ENCODE measurements at regions not wholly inside any gene's neighbourhood (a gene's known extent, or its start where the extent isn't known, plus 50 kb on each side); places are given as distances from the start of the nearest gene placed in this dataset.

DNA sequence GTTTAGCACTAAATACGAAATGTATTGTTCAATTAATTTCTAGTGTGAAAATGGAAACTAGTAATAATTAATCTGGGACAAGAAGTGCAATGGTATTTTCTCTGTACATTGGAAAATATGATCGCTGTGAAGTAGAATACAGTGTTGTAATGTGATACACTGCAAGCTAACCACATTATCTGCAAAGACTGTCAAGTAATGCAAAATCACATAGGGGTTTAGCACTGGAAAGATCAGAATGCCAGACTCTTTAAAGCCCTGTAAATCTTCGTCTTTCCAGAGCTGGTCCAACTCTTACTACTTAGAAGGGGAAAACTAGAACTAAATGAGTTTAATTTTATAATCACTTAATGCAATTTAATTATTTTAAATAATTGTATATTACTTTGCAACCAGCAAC lies 544.5 kb upstream of the ANO3 start:
- Histone ChIP-seq H3K9ac (ENCODE audit: control insufficient read depth, extremely low read depth, insufficient read depth, low read length) (no peak overlapping the region), H3K36me3 (ENCODE audit: control insufficient read depth in 2 of 2, extremely low read depth in 1 of 2, insufficient read depth in 2 of 2, low read length in 2 of 2) (no peaks in the 10 kb centered on the region), H3K4me1 (ENCODE audit: control insufficient read depth, extremely low read depth, insufficient read depth, low read length) (no peaks in the 10 kb centered on the region), H3K27me3 (ENCODE audit: control insufficient read depth, extremely low read depth, insufficient read depth, low read length) (no peaks in the 10 kb centered on the region), H3K4me2 (ENCODE audit: control insufficient read depth, extremely low read depth, insufficient read depth, low read depth, low read length) (no peak overlapping the region), H3K79me2 (ENCODE audit: control insufficient read depth, insufficient read depth, low read length) (no peaks in the 10 kb centered on the region), H3K4me3 (ENCODE audit: control insufficient read depth in 2 of 3, extremely low read depth in 1 of 3, insufficient read depth in 2 of 3, low read depth in 1 of 3, low read length in 3 of 3) (no peak overlapping the region), H2AFZ (ENCODE audit: control insufficient read depth, low read length) (no peak overlapping the region), H3K27ac (ENCODE audit: control insufficient read depth, insufficient read depth, low read length) (no peak overlapping the region), H4K20me1 (ENCODE audit: control insufficient read depth, extremely low read depth, insufficient read depth, low read length) (no peaks in the 10 kb centered on the region), H3K9me1 (ENCODE audit: control insufficient read depth, extremely low read depth, insufficient read depth, low read length) (no peaks in the 10 kb centered on the region), H3K9me3 (ENCODE audit: control insufficient read depth, low read depth, low read length) (no peaks in the 10 kb centered on the region)
- no peak for DNase-seq (ENCODE audit: low read depth, low spot score)
- dilution Hi-C loops (cut with MboI; ENCODE audit: extremely low pct_ligation_motif_present, low sequenced_read_pairs), result no loop called here
- FAIRE-seq, result no peak
- no peak for TF ChIP-seq EZH2 (IDR thresholded peaks at IDR 0.05; ENCODE audit: low read length)
- TF ChIP-seq, protein P1, sequence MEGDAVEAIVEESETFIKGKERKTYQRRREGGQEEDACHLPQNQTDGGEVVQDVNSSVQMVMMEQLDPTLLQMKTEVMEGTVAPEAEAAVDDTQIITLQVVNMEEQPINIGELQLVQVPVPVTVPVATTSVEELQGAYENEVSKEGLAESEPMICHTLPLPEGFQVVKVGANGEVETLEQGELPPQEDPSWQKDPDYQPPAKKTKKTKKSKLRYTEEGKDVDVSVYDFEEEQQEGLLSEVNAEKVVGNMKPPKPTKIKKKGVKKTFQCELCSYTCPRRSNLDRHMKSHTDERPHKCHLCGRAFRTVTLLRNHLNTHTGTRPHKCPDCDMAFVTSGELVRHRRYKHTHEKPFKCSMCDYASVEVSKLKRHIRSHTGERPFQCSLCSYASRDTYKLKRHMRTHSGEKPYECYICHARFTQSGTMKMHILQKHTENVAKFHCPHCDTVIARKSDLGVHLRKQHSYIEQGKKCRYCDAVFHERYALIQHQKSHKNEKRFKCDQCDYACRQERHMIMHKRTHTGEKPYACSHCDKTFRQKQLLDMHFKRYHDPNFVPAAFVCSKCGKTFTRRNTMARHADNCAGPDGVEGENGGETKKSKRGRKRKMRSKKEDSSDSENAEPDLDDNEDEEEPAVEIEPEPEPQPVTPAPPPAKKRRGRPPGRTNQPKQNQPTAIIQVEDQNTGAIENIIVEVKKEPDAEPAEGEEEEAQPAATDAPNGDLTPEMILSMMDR (optimal IDR thresholded peaks at IDR 0.05 in 1 of 3, IDR thresholded peaks at IDR 0.05 in 1 of 3, conservative IDR thresholded peaks at IDR 0.05 in 1 of 3; ENCODE audit: extremely low read depth in 1 of 3, insufficient read depth in 2 of 3, low read length in 3 of 3), result no peak

DNA sequence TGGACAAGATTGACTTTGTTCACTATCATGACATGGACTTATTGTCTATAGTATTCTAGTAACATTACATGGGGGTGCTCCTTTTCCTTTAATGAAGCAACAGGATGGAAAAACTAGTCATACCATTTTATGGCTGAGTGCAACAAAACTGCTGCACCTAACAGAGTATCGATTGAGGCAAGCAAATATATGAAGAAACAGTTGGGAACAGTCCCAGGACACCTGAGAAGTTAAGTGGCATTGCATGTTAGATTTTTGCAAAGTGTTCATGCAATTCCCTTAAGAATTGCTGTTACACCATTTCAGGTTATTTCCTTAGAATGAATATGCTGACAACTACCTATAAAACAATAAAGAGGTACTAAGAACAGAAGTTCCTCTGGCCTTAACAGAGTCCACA lies 541.5 kb upstream of the ANO3 start:
- no peak for FAIRE-seq
- dilution Hi-C loops (cut with MboI; ENCODE audit: extremely low pct_ligation_motif_present, low sequenced_read_pairs), result no loop called here

More for the DNA sequence above, 541.5 kb upstream of the ANO3 start:
- Histone ChIP-seq H3K79me2 (ENCODE audit: control insufficient read depth, insufficient read depth, low read length) (no peaks in the 10 kb centered on the region), H3K9me1 (ENCODE audit: control insufficient read depth, extremely low read depth, insufficient read depth, low read length) (no peaks in the 10 kb centered on the region), H3K4me2 (ENCODE audit: control insufficient read depth, extremely low read depth, insufficient read depth, low read depth, low read length) (no peak overlapping the region), H3K9me3 (ENCODE audit: control insufficient read depth, low read depth, low read length) (no peaks in the 10 kb centered on the region), H3K9ac (ENCODE audit: control insufficient read depth, extremely low read depth, insufficient read depth, low read length) (no peak overlapping the region), H3K27ac (ENCODE audit: control insufficient read depth, insufficient read depth, low read length) (no peak overlapping the region), H3K4me3 (ENCODE audit: control insufficient read depth in 2 of 3, extremely low read depth in 1 of 3, insufficient read depth in 2 of 3, low read depth in 1 of 3, low read length in 3 of 3) (no peak overlapping the region), H3K4me1 (ENCODE audit: control insufficient read depth, extremely low read depth, insufficient read depth, low read length) (no peaks in the 10 kb centered on the region), H3K36me3 (ENCODE audit: control insufficient read depth in 2 of 2, extremely low read depth in 1 of 2, insufficient read depth in 2 of 2, low read length in 2 of 2) (no peaks in the 10 kb centered on the region), H4K20me1 (ENCODE audit: control insufficient read depth, extremely low read depth, insufficient read depth, low read length) (no peaks in the 10 kb centered on the region), H3K27me3 (ENCODE audit: control insufficient read depth, extremely low read depth, insufficient read depth, low read length) (no peaks in the 10 kb centered on the region), H2AFZ (ENCODE audit: control insufficient read depth, low read length) (no peak overlapping the region)
- no peak for TF ChIP-seq EZH2 (IDR thresholded peaks at IDR 0.05; ENCODE audit: low read length)
- TF ChIP-seq, protein P1 (optimal IDR thresholded peaks at IDR 0.05 in 1 of 3, IDR thresholded peaks at IDR 0.05 in 1 of 3, conservative IDR thresholded peaks at IDR 0.05 in 1 of 3; ENCODE audit: extremely low read depth in 1 of 3, insufficient read depth in 2 of 3, low read length in 3 of 3), result no peak
- DNase-seq (ENCODE audit: low read depth, low spot score), result no peak

Data from keratinocyte (primary cell).